Stimulated activated CD8-positive, alpha-beta memory T cell treated with anti-CD3 and anti-CD28 coated beads, Interleukin-15, amount 100 ng/mL, for 24 hours (primary cell): ENCODE measurements at regions not wholly inside any gene's neighbourhood (a gene's known extent, or its start where the extent isn't known, plus 50 kb on each side); places are given as distances from the start of the nearest gene placed in this dataset.

Experiments used
- DNase-seq: peaks from one replicate; pipeline ENCODE4 v3.0.0-alpha.2; 2020; ENCODE audit warnings: low read depth

GRCh38 chr22:48270731-48271130 is 1508.3 kb downstream of the TBC1D22A start:
- no peak for DNase-seq

- no peak for DNase-seq
These were observed 1506.5 kb downstream of the TBC1D22A start for GRCh38 chr22:48268771-48269552.

DNA sequence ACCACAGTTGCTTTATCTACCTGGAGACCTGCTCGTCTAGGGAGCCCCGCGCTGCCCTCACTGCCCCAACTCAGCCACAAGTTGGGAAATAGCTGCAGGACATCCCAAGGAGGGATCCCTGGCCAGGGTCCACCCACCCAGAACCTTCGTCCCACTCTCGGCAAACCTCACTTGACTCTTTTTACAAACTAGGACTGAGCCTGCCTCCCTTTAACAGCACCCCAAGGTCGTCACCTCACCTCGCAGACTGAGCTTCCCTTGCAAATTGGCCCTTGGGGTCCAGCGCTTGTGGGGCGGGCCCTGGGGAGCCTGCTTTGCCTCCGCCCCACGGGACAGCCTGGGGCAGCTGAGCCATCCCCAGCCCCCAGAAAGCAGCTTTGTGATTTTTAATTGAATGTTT is 1505.8 kb downstream of the TBC1D22A start:
- DNase-seq = no peak

DNA sequence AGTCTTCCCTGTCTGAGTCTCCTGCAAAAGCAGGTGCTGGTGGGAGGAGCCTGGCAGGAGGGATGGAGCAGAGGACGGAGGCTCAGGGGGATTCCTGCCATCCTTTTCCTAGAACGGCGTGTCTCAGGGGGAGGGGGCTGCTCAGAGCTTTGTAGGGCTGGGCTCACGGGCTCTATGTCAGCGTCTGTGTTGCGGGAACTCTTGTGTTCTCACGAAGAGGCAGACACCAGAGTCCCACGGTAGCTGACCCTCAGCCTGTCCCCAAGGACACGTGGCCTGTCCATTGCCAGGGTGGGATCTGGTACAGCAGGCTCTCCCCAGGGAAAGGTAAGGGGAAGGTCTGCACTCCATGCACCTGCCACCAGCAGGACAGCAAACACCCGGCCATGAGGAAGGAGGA is 1505.2 kb downstream of the TBC1D22A start:
- DNase-seq = no peak

DNA sequence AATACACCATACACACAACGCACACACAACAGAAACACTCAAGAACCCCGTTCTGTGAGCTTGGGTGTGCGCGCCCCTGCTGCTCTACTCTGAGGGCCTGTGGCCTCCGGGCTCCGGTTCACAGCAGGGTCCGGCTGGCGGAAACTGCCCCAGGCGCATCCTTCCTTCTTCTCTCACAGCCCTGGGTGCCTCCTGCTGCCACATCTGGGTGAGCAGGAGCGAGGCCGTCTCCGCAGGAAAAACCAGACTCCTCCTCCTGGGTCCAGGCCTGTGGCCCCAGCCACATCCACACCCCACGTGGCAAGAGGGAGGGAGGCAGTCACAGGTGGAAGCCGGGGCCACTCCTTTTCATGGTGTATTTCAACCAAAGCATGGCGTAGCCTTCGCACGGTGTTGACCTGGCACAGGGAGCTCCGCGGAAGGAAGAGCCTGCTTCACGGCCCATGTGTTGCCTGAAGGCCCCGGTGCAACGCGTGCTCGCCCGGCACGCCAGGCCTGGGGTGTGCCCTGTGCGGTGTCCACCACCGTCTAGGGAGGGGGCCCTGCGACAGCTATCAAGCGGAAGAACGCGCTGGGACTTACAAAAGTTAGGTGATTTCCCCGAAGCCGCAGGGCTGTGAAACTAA is 1502.7 kb downstream of the TBC1D22A start:
- DNase-seq = no peak

GRCh38 chr22:48264586-48264985 is 1502.1 kb downstream of the TBC1D22A start:
- no peak for DNase-seq

DNA sequence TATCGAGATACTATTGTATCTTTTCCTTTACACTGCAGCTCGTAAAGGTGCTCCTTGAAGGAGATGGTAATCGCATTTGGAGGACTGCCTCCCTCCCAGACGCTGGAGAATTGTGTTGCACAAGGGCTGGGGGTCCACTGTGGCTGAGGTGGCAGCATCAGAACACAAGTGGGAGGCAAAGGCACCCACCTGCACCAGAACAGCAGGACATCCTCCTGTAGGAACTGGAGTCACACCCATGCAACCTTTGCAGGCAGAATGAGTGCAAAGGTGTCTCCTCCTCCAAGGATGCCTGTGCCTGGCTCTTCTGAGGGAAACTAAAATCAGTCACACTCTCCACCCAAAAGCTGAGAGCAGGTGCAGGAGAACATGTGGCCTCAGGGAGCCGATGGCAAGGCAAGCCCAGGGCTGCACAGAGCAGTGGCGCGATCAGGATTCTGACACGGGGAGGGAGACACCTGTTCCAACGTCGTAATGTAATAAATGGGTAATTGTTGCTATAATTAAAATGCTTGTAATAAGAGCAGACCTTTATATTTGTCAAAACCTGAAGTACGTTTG is 1501.4 kb downstream of the TBC1D22A start:
- DNase-seq = no peak

GRCh38 chr22:48263431-48263765 is 1500.9 kb downstream of the TBC1D22A start:
- no peak for DNase-seq

DNA sequence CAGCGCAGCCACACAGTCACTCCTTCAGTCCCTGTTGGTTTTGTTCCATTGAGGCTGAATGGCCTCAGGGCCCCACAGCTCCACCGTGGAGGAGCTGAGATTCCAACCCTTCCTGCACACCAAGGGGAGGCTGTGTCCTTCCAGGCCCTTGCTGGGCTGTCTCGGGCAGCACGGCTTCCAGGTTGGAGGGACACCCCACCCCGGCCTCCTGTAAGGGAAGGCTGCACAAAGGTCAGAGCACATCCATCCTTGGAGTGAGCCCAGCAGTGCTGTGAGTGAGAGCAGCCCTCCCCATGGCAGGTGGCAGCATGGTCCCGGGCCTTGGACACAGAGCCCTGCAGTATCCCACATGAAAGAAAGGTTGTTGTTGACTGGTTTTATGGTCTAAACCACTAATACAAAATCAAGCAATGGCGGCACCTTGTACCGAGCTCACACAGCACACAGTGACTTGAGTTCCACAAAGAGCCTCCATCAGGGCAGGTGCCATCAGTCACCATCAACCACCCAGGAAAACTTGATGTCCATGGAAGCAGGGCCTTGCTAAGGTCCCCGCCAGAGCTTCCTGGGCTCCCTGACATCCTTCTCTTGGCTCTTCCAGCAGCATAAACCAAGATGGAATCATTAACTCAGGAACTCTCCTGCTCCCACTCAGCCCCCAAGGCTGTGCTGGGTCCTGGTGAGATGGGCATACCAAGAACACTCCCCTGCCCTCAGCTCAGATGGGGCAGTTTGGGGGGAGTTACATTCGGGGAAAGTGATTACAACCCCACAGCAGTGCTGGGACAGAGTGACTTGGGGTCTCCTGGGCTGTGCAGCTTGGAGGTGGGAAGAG is 1500.4 kb downstream of the TBC1D22A start:
- no peak for DNase-seq

DNA sequence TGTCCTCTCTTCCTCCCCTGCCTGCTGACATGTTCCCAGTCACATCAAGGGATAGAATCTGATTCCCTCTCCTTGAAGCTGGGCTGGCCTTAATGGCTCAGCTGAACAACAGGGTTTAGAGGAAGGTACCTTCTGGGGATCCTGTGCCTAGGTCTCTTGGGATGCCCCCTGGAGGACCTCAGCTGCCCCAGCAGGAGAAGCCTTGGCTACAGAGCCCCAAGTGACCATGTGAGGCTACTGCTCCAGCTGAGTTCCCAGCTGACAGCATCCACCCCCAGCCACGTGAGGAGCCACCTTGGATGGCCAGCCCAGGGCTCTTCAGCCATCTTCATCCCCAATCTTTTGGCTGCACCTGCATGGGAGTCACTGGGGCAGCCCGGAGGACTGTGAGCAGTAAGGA is 1499.3 kb downstream of the TBC1D22A start:
- no peak for DNase-seq

GRCh38 chr22:48261048-48261621 is 1498.7 kb downstream of the TBC1D22A start:
- no peak for DNase-seq

GRCh38 chr22:48259991-48260670 is 1497.7 kb downstream of the TBC1D22A start:
- no peak for DNase-seq

- no peak for DNase-seq
These were observed 1496.4 kb downstream of the TBC1D22A start for GRCh38 chr22:48258811-48259210.

- no peak for DNase-seq
These were observed 1495.7 kb downstream of the TBC1D22A start for GRCh38 chr22:48258064-48258701.

- no peak for DNase-seq
These were observed 1495.2 kb downstream of the TBC1D22A start for GRCh38 chr22:48257685-48258055.

- no peak for DNase-seq
These were observed 1494.6 kb downstream of the TBC1D22A start for GRCh38 chr22:48256776-48257684.

- DNase-seq = no peak
These were observed 1493.7 kb downstream of the TBC1D22A start for GRCh38 chr22:48256041-48256739.

DNA sequence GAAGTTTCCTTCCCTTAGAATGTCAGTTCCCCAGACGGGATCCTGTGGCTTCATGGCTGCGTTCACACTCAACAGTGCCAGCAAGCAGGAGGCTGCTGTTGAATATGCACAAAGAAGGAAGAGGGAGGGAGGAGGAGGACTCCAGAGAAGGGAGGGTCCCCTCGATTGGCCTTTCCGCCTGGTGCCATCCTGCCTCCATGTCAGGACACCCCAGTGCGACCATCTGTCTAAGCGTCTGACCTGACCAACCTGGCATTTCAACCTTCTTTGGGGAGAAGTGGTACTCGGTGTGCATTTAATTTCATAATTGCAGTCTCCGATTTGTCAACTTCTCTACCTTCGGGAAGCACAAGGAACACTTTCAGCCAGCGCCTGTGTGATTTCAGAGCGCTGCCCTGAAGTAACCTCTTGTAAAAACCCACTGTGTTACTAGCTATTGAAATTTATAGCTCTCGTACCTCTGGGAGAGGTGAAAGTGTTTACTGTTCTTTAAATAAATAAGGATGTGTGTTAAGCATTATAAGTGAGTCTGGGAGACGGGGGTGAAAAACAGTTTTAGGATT is 1491.9 kb downstream of the TBC1D22A start:
- no peak for DNase-seq

DNA sequence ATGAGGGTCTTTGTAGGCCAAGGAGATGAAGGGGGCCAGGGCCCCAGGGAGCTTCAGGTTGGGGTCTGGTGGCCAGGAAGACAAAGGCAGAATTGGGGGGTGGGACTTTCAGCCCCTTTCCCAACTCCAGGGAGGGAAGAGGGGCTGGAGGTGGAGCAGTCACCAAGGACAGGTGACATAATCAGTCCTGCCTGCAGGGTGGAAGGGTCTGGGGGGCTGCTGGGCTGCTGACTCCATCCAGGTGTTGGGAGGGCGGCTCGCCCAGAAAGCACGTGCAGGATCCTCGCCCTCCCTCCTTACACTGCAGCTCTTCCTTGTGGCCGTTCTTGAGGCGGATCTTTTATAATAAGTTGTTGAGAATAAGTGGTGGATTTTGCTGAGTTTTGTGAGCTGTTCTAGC is 1491.1 kb downstream of the TBC1D22A start:
- no peak for DNase-seq
